ENCODE measurements at regions not wholly inside any gene's neighbourhood (a gene's known extent, or its start where the extent isn't known, plus 50 kb on each side); places are given as distances from the start of the nearest gene placed in this dataset.

DNA sequence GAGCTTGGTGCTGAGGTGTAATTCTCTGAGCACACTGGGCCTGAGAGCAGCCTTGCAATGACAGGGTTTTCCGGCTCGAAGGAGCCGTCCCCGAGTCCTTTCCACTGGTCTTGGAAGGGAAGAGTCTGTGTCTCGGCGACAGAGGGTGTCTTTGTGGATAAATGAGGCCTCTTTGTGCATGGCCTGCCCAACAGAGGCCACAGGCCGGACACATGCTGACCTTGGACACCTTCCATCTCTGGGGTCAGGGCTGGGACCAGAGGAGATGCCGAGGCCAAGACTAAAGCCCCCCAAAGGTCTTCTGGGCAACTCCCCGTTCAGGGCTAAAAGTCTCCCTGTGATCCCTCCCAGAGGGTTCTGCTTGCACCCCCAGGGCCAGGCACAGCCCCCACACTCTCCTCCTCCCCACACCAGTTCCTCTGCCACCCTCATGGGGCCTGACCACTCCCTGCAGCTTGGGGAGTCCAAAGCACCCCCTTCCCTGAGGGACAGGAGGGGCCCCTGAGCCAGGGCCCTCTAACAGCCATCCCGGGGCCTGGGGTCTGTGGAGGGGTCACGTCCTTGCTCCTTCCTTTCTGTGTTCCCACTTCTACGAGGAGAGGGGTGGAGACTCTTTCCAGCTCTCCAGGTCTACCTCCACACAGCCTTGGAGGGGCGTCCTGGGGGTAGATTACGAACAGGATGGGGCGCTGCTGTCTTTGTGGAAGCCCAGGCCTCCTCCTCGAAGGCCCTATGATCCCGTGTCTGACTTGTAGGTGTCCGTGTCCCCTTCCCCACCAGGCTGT is 130.6 kb upstream of the FAM20C start:
- TF ChIP-seq CSDC2 (CRISPR knock-in tag; IDR thresholded peaks at IDR 0.05) = no peak
- TF ChIP-seq ZFP30 (CRISPR knock-in tag; IDR thresholded peaks at IDR 0.05) = no peak
- TF ChIP-seq TCF4 (CRISPR knock-in tag; IDR thresholded peaks at IDR 0.05; ENCODE audit: borderline replicate concordance) = no peak
- no peak for TF ChIP-seq ZFP3 (CRISPR knock-in tag; IDR thresholded peaks at IDR 0.05)
- no peak for TF ChIP-seq ISL1 (CRISPR knock-in tag; IDR thresholded peaks at IDR 0.05)
- TF ChIP-seq OSR1 (CRISPR knock-in tag; IDR thresholded peaks at IDR 0.05) = no peak
- TF ChIP-seq PPARA (CRISPR knock-in tag; IDR thresholded peaks at IDR 0.05; ENCODE audit: borderline replicate concordance) = no peak
- no peak for TF ChIP-seq CREB5 (CRISPR knock-in tag; IDR thresholded peaks at IDR 0.05; ENCODE audit: low read depth)
- TF ChIP-seq, protein P1, sequence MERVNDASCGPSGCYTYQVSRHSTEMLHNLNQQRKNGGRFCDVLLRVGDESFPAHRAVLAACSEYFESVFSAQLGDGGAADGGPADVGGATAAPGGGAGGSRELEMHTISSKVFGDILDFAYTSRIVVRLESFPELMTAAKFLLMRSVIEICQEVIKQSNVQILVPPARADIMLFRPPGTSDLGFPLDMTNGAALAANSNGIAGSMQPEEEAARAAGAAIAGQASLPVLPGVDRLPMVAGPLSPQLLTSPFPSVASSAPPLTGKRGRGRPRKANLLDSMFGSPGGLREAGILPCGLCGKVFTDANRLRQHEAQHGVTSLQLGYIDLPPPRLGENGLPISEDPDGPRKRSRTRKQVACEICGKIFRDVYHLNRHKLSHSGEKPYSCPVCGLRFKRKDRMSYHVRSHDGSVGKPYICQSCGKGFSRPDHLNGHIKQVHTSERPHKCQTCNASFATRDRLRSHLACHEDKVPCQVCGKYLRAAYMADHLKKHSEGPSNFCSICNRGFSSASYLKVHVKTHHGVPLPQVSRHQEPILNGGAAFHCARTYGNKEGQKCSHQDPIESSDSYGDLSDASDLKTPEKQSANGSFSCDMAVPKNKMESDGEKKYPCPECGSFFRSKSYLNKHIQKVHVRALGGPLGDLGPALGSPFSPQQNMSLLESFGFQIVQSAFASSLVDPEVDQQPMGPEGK (CRISPR knock-in tag; IDR thresholded peaks at IDR 0.05; ENCODE audit: borderline replicate concordance) = no peak
- no peak for TF ChIP-seq RARB (CRISPR knock-in tag; IDR thresholded peaks at IDR 0.05)
- TF ChIP-seq GLIS3 (CRISPR knock-in tag; IDR thresholded peaks at IDR 0.05) = no peak
- no peak for TF ChIP-seq POU6F1 (CRISPR knock-in tag; IDR thresholded peaks at IDR 0.05; ENCODE audit: borderline replicate concordance, low read depth)
- no peak for TF ChIP-seq ZC3H10 (CRISPR knock-in tag; IDR thresholded peaks at IDR 0.05)
